Fibroblast of gingiva (primary cell): ENCODE measurements at regions not wholly inside any gene's neighbourhood (a gene's known extent, or its start where the extent isn't known, plus 50 kb on each side); places are given as distances from the start of the nearest gene placed in this dataset.
"Not testable (repeated sequence)": the region's sequence is repeated elsewhere in the genome, so short reads cannot be mapped to it uniquely, and the experiment has no call there.

Experiments used
- DNase-seq: peaks from one replicate; pipeline ENCODE4 v3.0.0-alpha.2; 2011; ENCODE audit warnings: low read depth

- DNase-seq = no peak
These were observed 50.9 kb downstream of the DISP1 start for GRCh38 chr1:222865718-222866117.

GRCh38 chr1:222867316-222867715 is 52.5 kb downstream of the DISP1 start:
- no peak for DNase-seq

- no peak for DNase-seq
These were observed 61.3 kb downstream of the DISP1 start for GRCh38 chr1:222876182-222876581.

GRCh38 chr1:222877854-222878253 is 63.0 kb downstream of the DISP1 start:
- peak; percentile 4 for DNase-seq

- DNase-seq = peak; percentile 28
These were observed 65.7 kb downstream of the DISP1 start for GRCh38 chr1:222880587-222880986.

GRCh38 chr1:222886194-222886854 is 71.5 kb downstream of the DISP1 start:
- DNase-seq = no peak

GRCh38 chr1:222886878-222887351 is 72.1 kb downstream of the DISP1 start:
- peak; percentile 72 for DNase-seq

- DNase-seq = no peak
These were observed 74.6 kb downstream of the DISP1 start for GRCh38 chr1:222889440-222889839.

GRCh38 chr1:222890716-222891115 is 75.9 kb downstream of the DISP1 start:
- no peak for DNase-seq

GRCh38 chr1:222891578-222891977 is 76.7 kb downstream of the DISP1 start:
- no peak for DNase-seq

GRCh38 chr1:222892137-222892769 is 77.4 kb downstream of the DISP1 start:
- DNase-seq = peak; percentile 58

- DNase-seq = no peak
These were observed 78.4 kb downstream of the DISP1 start for GRCh38 chr1:222893255-222893654.

GRCh38 chr1:222894331-222894730 is 79.5 kb downstream of the DISP1 start:
- no peak for DNase-seq

GRCh38 chr1:222896630-222897526 is 82.0 kb downstream of the DISP1 start:
- DNase-seq = no peak

- no peak for DNase-seq
These were observed 82.8 kb downstream of the DISP1 start for GRCh38 chr1:222897527-222898190.

- no peak for DNase-seq
These were observed 83.3 kb downstream of the DISP1 start for GRCh38 chr1:222898191-222898527.

- DNase-seq = no peak
These were observed 84.6 kb downstream of the DISP1 start for GRCh38 chr1:222899471-222899870.

GRCh38 chr1:222904451-222904850 is 89.6 kb downstream of the DISP1 start:
- DNase-seq = no peak

- no peak for DNase-seq
These were observed 90.3 kb downstream of the DISP1 start for GRCh38 chr1:222905151-222905550.

GRCh38 chr1:222906271-222906739 is 91.5 kb downstream of the DISP1 start:
- not testable (repeated sequence) for DNase-seq

- peak; percentile 55 for DNase-seq
These were observed 94.7 kb downstream of the DISP1 start for GRCh38 chr1:222909586-222909985.

- peak; percentile 37 for DNase-seq
These were observed 95.9 kb downstream of the DISP1 start for GRCh38 chr1:222910699-222911098.
